ENCODE measurements at regions not wholly inside any gene's neighbourhood (a gene's known extent, or its start where the extent isn't known, plus 50 kb on each side); places are given as distances from the start of the nearest gene placed in this dataset.

GRCh38 chr10:118903691-118904090 is 125.8 kb upstream of the NANOS1 start:
- no peak overlapping the region for H3K27ac ChIP-seq (replicated peaks)
- H3K4me3 ChIP-seq (replicated peaks; ENCODE audit: insufficient read depth, low read length): no peak overlapping the region
- no peaks in the 10 kb centered on the region for H3K27me3 ChIP-seq (ENCODE audit: insufficient read depth, poor library complexity, severe bottlenecking)
- no peak for DNase-seq (ENCODE audit: low read depth in 1 of 2, low spot score in 1 of 2)
- TF ChIP-seq POLR2AphosphoS5 (IDR thresholded peaks at IDR 0.05; ENCODE audit: low read depth) (no peak), CTCF (IDR thresholded peaks at IDR 0.05; ENCODE audit: insufficient read depth, low read length) (no peak), GABPA (IDR thresholded peaks at IDR 0.05; ENCODE audit: low read depth) (no peak), REST (IDR thresholded peaks at IDR 0.05; ENCODE audit: insufficient replicate concordance, low read depth) (no peak), SPI1 (IDR thresholded peaks at IDR 0.05; ENCODE audit: borderline replicate concordance, low read depth) (no peak)

GRCh38 chr10:118904286-118904685 is 125.2 kb upstream of the NANOS1 start:
- Histone ChIP-seq H3K27me3 (ENCODE audit: insufficient read depth, poor library complexity, severe bottlenecking) (no peaks in the 10 kb centered on the region), H3K27ac (replicated peaks) (no peak overlapping the region), H3K4me3 (replicated peaks; ENCODE audit: insufficient read depth, low read length) (no peak overlapping the region)
- DNase-seq (ENCODE audit: low read depth in 1 of 2, low spot score in 1 of 2): no peak
- TF ChIP-seq SPI1 (IDR thresholded peaks at IDR 0.05; ENCODE audit: borderline replicate concordance, low read depth) (no peak), POLR2AphosphoS5 (IDR thresholded peaks at IDR 0.05; ENCODE audit: low read depth) (no peak), CTCF (IDR thresholded peaks at IDR 0.05; ENCODE audit: insufficient read depth, low read length) (no peak), REST (IDR thresholded peaks at IDR 0.05; ENCODE audit: insufficient replicate concordance, low read depth) (no peak), GABPA (IDR thresholded peaks at IDR 0.05; ENCODE audit: low read depth) (no peak)

GRCh38 chr10:118907051-118907450 is 122.5 kb upstream of the NANOS1 start:
- Histone ChIP-seq H3K4me3 (replicated peaks; ENCODE audit: insufficient read depth, low read length) (no peak overlapping the region), H3K27me3 (ENCODE audit: insufficient read depth, poor library complexity, severe bottlenecking) (no peaks in the 10 kb centered on the region), H3K27ac (replicated peaks) (no peak overlapping the region)
- no peak for DNase-seq (ENCODE audit: low read depth in 1 of 2, low spot score in 1 of 2)
- TF ChIP-seq CTCF (IDR thresholded peaks at IDR 0.05; ENCODE audit: insufficient read depth, low read length): no peak
- no peak for TF ChIP-seq GABPA (IDR thresholded peaks at IDR 0.05; ENCODE audit: low read depth)
- TF ChIP-seq REST (IDR thresholded peaks at IDR 0.05; ENCODE audit: insufficient replicate concordance, low read depth): no peak
- TF ChIP-seq SPI1 (IDR thresholded peaks at IDR 0.05; ENCODE audit: borderline replicate concordance, low read depth): no peak
- TF ChIP-seq POLR2AphosphoS5 (IDR thresholded peaks at IDR 0.05; ENCODE audit: low read depth): no peak
